WTC11 (cell line): ENCODE measurements at regions not wholly inside any gene's neighbourhood (a gene's known extent, or its start where the extent isn't known, plus 50 kb on each side); places are given as distances from the start of the nearest gene placed in this dataset.

Experiments
- ATAC-seq: fragments of 200-7000 bp; cut with Tn5 transposase; 2 replicates; pipeline ENCODE4 v1.10.0; 2021; ENCODE audit warnings: mild to moderate bottlenecking, moderate library complexity
- CTCF ChIA-PET: fragments of 300-600 bp; sonication (Branson Sonifier 250); formaldehyde crosslinking; loops from one replicate; lab custom pipeline; 2021; ENCODE audit warnings: antibody characterized with exemption; lab: Charles Lee
- POLR2A ChIA-PET: fragments of 350-600 bp; sonication (Branson Sonifier 250); formaldehyde crosslinking; loops from one replicate; lab custom pipeline; 2021; ENCODE audit warnings: antibody characterized with exemption; lab: Charles Lee
- DNase-seq: peaks from one replicate; pipeline ENCODE4 v3.0.0; 2021; ENCODE audit warnings: low spot score
- H3K27ac Mint-ChIP-seq: 2 replicates; pipeline ENCODE4 v1.8.0; 2021; ENCODE audit warnings: mixed read lengths
- H3K27me3 Mint-ChIP-seq: 2 replicates; pipeline ENCODE4 v1.8.0; 2021; ENCODE audit warnings: low read depth, mild to moderate bottlenecking, moderate library complexity, mixed read lengths
- H3K36me3 Mint-ChIP-seq: 2 replicates; pipeline ENCODE4 v1.8.0; 2021; ENCODE audit warnings: mixed read lengths
- H3K4me1 Mint-ChIP-seq: 2 replicates; pipeline ENCODE4 v1.8.0; 2022; ENCODE audit warnings: mixed read lengths
- H3K4me3 Mint-ChIP-seq: 2 replicates; pipeline ENCODE4 v1.8.0; 2021; ENCODE audit warnings: mild to moderate bottlenecking, moderate library complexity, mixed read lengths
- H3K9me3 Mint-ChIP-seq: 2 replicates; pipeline ENCODE4 v1.8.0; 2021; ENCODE audit warnings: mixed read lengths
- AFF4 ChIP-seq: sonication (generic); formaldehyde crosslinking; IDR thresholded peaks from 2 replicates; pipeline ENCODE4 v1.8.1; 2023; ENCODE audit warnings: mild to moderate bottlenecking, missing genetic modification reagents, borderline replicate concordance
- EMX1 ChIP-seq: fragments of 250-450 bp; sonication (Bioruptor Pico); IDR thresholded peaks from 2 replicates; pipeline ENCODE4 v1.8.0; 2021; ENCODE audit warnings: mild to moderate bottlenecking
- FOXJ3 ChIP-seq: sonication (generic); formaldehyde crosslinking; IDR thresholded peaks from 2 replicates; pipeline ENCODE4 v1.9.0; 2021; ENCODE audit warnings: missing genetic modification reagents, mild to moderate bottlenecking, borderline replicate concordance
- HMGA2 ChIP-seq: fragments of 250-450 bp; sonication (Bioruptor Pico); IDR thresholded peaks from 2 replicates; pipeline ENCODE4 v1.4.0; 2021; ENCODE audit warnings: mild to moderate bottlenecking, moderate library complexity
- MYBL2 ChIP-seq: sonication (generic); formaldehyde crosslinking; IDR thresholded peaks from 2 replicates; pipeline ENCODE4 v1.8.1; 2023; ENCODE audit warnings: mild to moderate bottlenecking, moderate library complexity, missing genetic modification reagents
- NFATC4 ChIP-seq: fragments of 250-450 bp; sonication (Bioruptor Pico); IDR thresholded peaks from 2 replicates; pipeline ENCODE4 v1.9.0; 2021; ENCODE audit warnings: mild to moderate bottlenecking
- NR1H2 ChIP-seq: sonication (generic); formaldehyde crosslinking; IDR thresholded peaks from 2 replicates; pipeline ENCODE4 v1.9.0; 2021; ENCODE audit warnings: mild to moderate bottlenecking, moderate library complexity, missing genetic modification reagents
- NR3C1 ChIP-seq: sonication (generic); formaldehyde crosslinking; conservative IDR thresholded peaks from 2 replicates; pipeline ENCODE4 v1.8.1; 2023; ENCODE audit warnings: low read depth, mild to moderate bottlenecking, missing genetic modification reagents
- TEAD1 ChIP-seq: sonication (generic); formaldehyde crosslinking; IDR thresholded peaks from 2 replicates; pipeline ENCODE4 v1.8.0; 2022; ENCODE audit warnings: mild to moderate bottlenecking, missing genetic modification reagents
- TEAD4 ChIP-seq: sonication (generic); formaldehyde crosslinking; IDR thresholded peaks from 2 replicates; pipeline ENCODE4 v1.8.0; 2022; ENCODE audit warnings: mild to moderate bottlenecking, missing genetic modification reagents
- ZNF121 ChIP-seq: sonication (generic); formaldehyde crosslinking; IDR thresholded peaks from 2 replicates; pipeline ENCODE4 v1.8.0; 2023; ENCODE audit warnings: missing genetic modification reagents
- ZNF138 ChIP-seq: sonication (generic); formaldehyde crosslinking; conservative IDR thresholded peaks from 2 replicates; pipeline ENCODE4 v1.8.1; 2022; ENCODE audit warnings: mild to moderate bottlenecking, moderate library complexity, missing genetic modification reagents
- ZNF317 ChIP-seq: sonication (generic); formaldehyde crosslinking; IDR thresholded peaks from 2 replicates; pipeline ENCODE4 v1.8.1; 2023; ENCODE audit warnings: low read depth, mild to moderate bottlenecking, moderate library complexity, missing genetic modification reagents, borderline replicate concordance
- ZNF416 ChIP-seq: fragments of 250-450 bp; sonication (Bioruptor Pico); IDR thresholded peaks from 2 replicates; pipeline ENCODE4 v1.9.0; 2021; ENCODE audit warnings: mild to moderate bottlenecking, inconsistent platforms
- ZNF423 ChIP-seq: fragments of 250-450 bp; sonication (Bioruptor Pico); IDR thresholded peaks from 2 replicates; pipeline ENCODE4 v2.1.2; 2022; ENCODE audit warnings: mild to moderate bottlenecking, moderate library complexity
- TF ChIP-seq, protein P1 (sequence below): sonication (generic); formaldehyde crosslinking; IDR thresholded peaks from 2 replicates; pipeline ENCODE4 v1.8.0; 2022; ENCODE audit warnings: missing genetic modification reagents
- TF ChIP-seq, protein P2 (sequence below): sonication (generic); formaldehyde crosslinking; IDR thresholded peaks from 2 replicates; pipeline ENCODE4 v1.8.1; 2023; ENCODE audit warnings: mild to moderate bottlenecking, missing genetic modification reagents, moderate library complexity
- TF ChIP-seq, protein P3 (sequence below): sonication (generic); formaldehyde crosslinking; IDR thresholded peaks from 2 replicates; pipeline ENCODE4 v1.8.1; 2023; ENCODE audit warnings: mild to moderate bottlenecking, missing genetic modification reagents
- TF ChIP-seq, protein P4 (sequence below): sonication (generic); formaldehyde crosslinking; IDR thresholded peaks from 2 replicates; pipeline ENCODE4 v1.8.1; 2022; ENCODE audit warnings: mild to moderate bottlenecking, moderate library complexity, missing genetic modification reagents

DNA sequence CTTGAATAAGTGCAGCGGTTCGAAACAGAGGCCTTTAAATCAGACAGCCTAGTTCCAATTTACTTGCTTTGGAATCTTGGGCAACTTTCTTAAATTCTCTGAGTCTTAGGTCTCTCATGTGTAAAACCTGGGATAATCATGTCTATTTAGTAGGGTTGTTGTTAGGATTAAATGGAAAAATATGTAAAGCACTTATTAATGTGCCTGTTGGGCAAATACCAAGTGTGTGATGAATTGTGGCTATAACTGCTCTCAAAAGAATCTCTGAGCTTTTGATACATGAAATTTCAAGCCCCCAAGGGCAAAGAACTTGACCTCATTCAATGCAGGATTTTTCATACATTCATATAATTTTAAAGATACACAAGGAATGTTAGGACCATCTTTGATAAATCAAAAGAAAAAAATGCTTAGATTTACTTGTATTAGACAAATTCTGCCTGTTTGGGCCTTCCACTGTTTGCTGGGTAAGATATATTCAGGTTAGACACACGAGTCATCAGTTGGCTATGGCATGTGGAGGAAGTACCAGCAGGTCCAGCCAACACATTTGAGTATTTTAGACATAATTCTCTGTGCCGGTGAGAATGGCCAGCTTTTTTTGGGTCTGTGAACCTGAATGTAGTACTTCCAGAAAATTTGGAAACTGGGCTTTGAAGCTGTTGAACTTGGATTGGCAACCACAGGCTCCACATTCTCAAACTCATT is 241.4 kb upstream of the CNKSR2 start (continued):
- TF ChIP-seq AFF4 (no peak), FOXJ3 (CRISPR knock-in tag) (no peak), MYBL2 (CRISPR knock-in tag) (no peak), EMX1 (CRISPR knock-in tag) (no peak)

- H3K4me3 Mint-ChIP-seq, result no peak overlapping the region
- DNase-seq (no peak), ATAC-seq (no peak)
- H3K4me1 Mint-ChIP-seq, result peaks cover 5% of the 10 kb centered on the region
- H3K27me3 Mint-ChIP-seq, result no peaks in the 10 kb centered on the region
- H3K27ac Mint-ChIP-seq, result no peak overlapping the region
- CTCF ChIA-PET, result no interaction called here
- TF ChIP-seq, protein P1, sequence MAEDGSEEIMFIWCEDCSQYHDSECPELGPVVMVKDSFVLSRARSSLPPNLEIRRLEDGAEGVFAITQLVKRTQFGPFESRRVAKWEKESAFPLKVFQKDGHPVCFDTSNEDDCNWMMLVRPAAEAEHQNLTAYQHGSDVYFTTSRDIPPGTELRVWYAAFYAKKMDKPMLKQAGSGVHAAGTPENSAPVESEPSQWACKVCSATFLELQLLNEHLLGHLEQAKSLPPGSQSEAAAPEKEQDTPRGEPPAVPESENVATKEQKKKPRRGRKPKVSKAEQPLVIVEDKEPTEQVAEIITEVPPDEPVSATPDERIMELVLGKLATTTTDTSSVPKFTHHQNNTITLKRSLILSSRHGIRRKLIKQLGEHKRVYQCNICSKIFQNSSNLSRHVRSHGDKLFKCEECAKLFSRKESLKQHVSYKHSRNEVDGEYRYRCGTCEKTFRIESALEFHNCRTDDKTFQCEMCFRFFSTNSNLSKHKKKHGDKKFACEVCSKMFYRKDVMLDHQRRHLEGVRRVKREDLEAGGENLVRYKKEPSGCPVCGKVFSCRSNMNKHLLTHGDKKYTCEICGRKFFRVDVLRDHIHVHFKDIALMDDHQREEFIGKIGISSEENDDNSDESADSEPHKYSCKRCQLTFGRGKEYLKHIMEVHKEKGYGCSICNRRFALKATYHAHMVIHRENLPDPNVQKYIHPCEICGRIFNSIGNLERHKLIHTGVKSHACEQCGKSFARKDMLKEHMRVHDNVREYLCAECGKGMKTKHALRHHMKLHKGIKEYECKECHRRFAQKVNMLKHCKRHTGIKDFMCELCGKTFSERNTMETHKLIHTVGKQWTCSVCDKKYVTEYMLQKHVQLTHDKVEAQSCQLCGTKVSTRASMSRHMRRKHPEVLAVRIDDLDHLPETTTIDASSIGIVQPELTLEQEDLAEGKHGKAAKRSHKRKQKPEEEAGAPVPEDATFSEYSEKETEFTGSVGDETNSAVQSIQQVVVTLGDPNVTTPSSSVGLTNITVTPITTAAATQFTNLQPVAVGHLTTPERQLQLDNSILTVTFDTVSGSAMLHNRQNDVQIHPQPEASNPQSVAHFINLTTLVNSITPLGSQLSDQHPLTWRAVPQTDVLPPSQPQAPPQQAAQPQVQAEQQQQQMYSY, result no peak
- TF ChIP-seq EMX1 (CRISPR knock-in tag) (no peak), ZNF423 (CRISPR knock-in tag) (no peak), NR3C1 (CRISPR knock-in tag) (no peak), HMGA2 (CRISPR knock-in tag) (no peak), ZNF416 (CRISPR knock-in tag) (no peak), NR1H2 (CRISPR knock-in tag) (no peak), ZNF317 (CRISPR knock-in tag) (no peak), NFATC4 (no peak), ZNF121 (CRISPR knock-in tag) (no peak), TEAD1 (CRISPR knock-in tag) (no peak), TEAD4 (CRISPR knock-in tag) (no peak), ZNF138 (CRISPR knock-in tag) (no peak)
- TF ChIP-seq, protein P2, sequence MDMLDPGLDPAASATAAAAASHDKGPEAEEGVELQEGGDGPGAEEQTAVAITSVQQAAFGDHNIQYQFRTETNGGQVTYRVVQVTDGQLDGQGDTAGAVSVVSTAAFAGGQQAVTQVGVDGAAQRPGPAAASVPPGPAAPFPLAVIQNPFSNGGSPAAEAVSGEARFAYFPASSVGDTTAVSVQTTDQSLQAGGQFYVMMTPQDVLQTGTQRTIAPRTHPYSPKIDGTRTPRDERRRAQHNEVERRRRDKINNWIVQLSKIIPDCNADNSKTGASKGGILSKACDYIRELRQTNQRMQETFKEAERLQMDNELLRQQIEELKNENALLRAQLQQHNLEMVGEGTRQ, result no peak
- TF ChIP-seq, protein P3, sequence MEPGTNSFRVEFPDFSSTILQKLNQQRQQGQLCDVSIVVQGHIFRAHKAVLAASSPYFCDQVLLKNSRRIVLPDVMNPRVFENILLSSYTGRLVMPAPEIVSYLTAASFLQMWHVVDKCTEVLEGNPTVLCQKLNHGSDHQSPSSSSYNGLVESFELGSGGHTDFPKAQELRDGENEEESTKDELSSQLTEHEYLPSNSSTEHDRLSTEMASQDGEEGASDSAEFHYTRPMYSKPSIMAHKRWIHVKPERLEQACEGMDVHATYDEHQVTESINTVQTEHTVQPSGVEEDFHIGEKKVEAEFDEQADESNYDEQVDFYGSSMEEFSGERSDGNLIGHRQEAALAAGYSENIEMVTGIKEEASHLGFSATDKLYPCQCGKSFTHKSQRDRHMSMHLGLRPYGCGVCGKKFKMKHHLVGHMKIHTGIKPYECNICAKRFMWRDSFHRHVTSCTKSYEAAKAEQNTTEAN (CRISPR knock-in tag), result no peak
- TF ChIP-seq, protein P4, sequence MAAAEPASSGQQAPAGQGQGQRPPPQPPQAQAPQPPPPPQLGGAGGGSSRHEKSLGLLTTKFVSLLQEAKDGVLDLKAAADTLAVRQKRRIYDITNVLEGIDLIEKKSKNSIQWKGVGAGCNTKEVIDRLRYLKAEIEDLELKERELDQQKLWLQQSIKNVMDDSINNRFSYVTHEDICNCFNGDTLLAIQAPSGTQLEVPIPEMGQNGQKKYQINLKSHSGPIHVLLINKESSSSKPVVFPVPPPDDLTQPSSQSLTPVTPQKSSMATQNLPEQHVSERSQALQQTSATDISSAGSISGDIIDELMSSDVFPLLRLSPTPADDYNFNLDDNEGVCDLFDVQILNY (CRISPR knock-in tag), result no peak
- H3K36me3 Mint-ChIP-seq, result peaks cover under 1% of the 10 kb centered on the region; the same call in 1 of the 2 replicates
- POLR2A ChIA-PET, result no interaction called here
- H3K9me3 Mint-ChIP-seq, result peaks cover 7% of the 10 kb centered on the region
Measured at GRCh38 chrX:21150208-21150607, 224.0 kb upstream of the CNKSR2 start.
